Tibial artery (tissue), 4 donors: ENCODE measurements at regions not wholly inside any gene's neighbourhood (a gene's known extent, or its start where the extent isn't known, plus 50 kb on each side); places are given as distances from the start of the nearest gene placed in this dataset.

Experiments used
- DNase-seq, 2 donors: peaks; one replicate each; pipeline ENCODE4 v3.0.0-alpha.2; 2019
- H3K27ac ChIP-seq, 2 donors: fragments of 200-600 bp; sonication (generic) in 1 of 2; 1 replicate in 1 of 2; 2 replicates in 1 of 2; pipeline ENCODE4 v1.5.1; 2018 to 2019; ENCODE audit warnings: mild to moderate bottlenecking in 1 of 2
- H3K27me3 ChIP-seq, 2 donors: fragments of 200-600 bp; sonication (generic) in 1 of 2; one replicate each; pipeline versions ENCODE4 v1.5.1 to v1.6.0; 2016 to 2019
- H3K36me3 ChIP-seq, 3 donors: fragments of 200-600 bp; sonication (generic) in 2 of 3; one replicate each; pipeline ENCODE4 v1.5.1; 2016 to 2019; ENCODE audit warnings: mild to moderate bottlenecking in 2 of 3
- H3K4me1 ChIP-seq, 4 donors: fragments of 200-600 bp; sonication (generic) in 2 of 4; 1 replicate in 3 of 4; 2 replicates in 1 of 4; pipeline ENCODE4 v1.5.1; 2016 to 2019
- H3K4me3 ChIP-seq, 2 donors: fragments of 200-600 bp; sonication (generic) in 1 of 2; 1 replicate in 1 of 2; 2 replicates in 1 of 2; pipeline ENCODE4 v1.5.1; 2018 to 2019; ENCODE audit warnings: mild to moderate bottlenecking in 2 of 2
- H3K9me3 ChIP-seq, 3 donors: fragments of 200-600 bp; sonication (generic) in 1 of 3; one replicate each; pipeline ENCODE4 v1.5.1; 2016 to 2019
- intact Hi-C: fragments of 100-400 bp; cut with DNase I; formaldehyde crosslinking; loops from one replicate; pipeline ENCODE4 v1.15.0; 2023; ENCODE audit warnings: low total_unique reads
- TF ChIP-seq, protein P1 (sequence below), 2 experiments: fragments of 200-600 bp in 1 of 2; fragments of 450-650 bp in 1 of 2; IDR thresholded peaks; one replicate each; pipeline ENCODE4 v1.5.1; 2017 to 2019; ENCODE audit warnings: antibody characterized with exemption in 2 of 2, mild to moderate bottlenecking in 1 of 2, moderate library complexity in 1 of 2

- no peak overlapping the region for H3K27ac ChIP-seq
- intact Hi-C loops: no loop called here
- H3K36me3 ChIP-seq: no peaks in the 10 kb centered on the region
- H3K4me1 ChIP-seq: no peaks in the 10 kb centered on the region
- no peaks in the 10 kb centered on the region for H3K9me3 ChIP-seq
- DNase-seq: no peak
- TF ChIP-seq, protein P1, sequence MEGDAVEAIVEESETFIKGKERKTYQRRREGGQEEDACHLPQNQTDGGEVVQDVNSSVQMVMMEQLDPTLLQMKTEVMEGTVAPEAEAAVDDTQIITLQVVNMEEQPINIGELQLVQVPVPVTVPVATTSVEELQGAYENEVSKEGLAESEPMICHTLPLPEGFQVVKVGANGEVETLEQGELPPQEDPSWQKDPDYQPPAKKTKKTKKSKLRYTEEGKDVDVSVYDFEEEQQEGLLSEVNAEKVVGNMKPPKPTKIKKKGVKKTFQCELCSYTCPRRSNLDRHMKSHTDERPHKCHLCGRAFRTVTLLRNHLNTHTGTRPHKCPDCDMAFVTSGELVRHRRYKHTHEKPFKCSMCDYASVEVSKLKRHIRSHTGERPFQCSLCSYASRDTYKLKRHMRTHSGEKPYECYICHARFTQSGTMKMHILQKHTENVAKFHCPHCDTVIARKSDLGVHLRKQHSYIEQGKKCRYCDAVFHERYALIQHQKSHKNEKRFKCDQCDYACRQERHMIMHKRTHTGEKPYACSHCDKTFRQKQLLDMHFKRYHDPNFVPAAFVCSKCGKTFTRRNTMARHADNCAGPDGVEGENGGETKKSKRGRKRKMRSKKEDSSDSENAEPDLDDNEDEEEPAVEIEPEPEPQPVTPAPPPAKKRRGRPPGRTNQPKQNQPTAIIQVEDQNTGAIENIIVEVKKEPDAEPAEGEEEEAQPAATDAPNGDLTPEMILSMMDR (IDR thresholded peaks at IDR 0.05): no peak
- no peaks in the 10 kb centered on the region for H3K27me3 ChIP-seq
- H3K4me3 ChIP-seq: no peak overlapping the region
Measured at GRCh38 chr3:96007650-96008195, 806.7 kb upstream of the EPHA6 start.

DNA sequence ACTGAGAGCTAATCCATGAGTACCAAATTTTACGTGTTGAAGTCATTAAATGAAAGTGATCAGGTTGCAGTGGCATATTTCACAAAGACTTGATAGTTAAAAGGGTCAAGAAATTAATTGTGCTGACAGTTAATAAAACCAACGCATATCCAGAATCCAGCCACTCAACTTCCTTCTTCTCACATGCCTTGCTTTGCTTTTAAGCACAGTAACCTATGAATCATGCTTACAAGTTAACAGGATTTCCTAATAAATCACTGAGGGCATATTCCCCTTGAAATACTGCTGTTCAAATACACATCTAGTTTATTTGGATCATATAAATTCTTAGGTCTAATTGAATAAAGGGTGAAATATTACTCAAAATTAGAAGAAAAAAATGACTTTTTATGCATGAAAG, 801.5 kb upstream of the EPHA6 start:
- no peak for DNase-seq
- no peaks in the 10 kb centered on the region for H3K9me3 ChIP-seq
- H3K36me3 ChIP-seq: no peaks in the 10 kb centered on the region
- no peaks in the 10 kb centered on the region for H3K4me1 ChIP-seq
- H3K4me3 ChIP-seq: no peak overlapping the region
- TF ChIP-seq, protein P1 (IDR thresholded peaks at IDR 0.05): no peak
- H3K27ac ChIP-seq: no peak overlapping the region
- intact Hi-C loops: no loop called here
- H3K27me3 ChIP-seq: no peaks in the 10 kb centered on the region

DNA sequence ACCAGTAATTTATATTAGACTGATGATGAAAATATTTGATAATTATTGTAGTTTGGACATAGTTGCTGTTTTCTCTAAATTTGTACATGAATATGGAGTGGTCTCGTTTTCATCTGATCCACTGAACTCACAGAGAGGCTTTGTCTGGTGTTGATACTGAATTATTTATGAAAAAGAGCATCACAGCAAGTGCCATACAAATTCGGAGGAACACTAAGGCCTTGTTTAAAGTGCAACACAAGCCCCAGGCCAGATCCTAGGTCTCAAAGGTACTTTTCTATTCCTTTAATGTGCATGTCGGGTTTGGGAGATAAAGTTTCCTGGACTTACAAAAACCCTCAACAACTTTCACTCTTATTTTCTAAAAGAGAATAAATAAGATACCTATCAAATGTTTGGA, 796.8 kb upstream of the EPHA6 start:
- no peak for DNase-seq
- Histone ChIP-seq H3K36me3 (no peaks in the 10 kb centered on the region), H3K27me3 (no peaks in the 10 kb centered on the region), H3K4me1 (no peaks in the 10 kb centered on the region), H3K9me3 (no peaks in the 10 kb centered on the region), H3K4me3 (no peak overlapping the region), H3K27ac (no peak overlapping the region)
- intact Hi-C loops: no loop called here
- TF ChIP-seq, protein P1 (IDR thresholded peaks at IDR 0.05): no peak

DNA sequence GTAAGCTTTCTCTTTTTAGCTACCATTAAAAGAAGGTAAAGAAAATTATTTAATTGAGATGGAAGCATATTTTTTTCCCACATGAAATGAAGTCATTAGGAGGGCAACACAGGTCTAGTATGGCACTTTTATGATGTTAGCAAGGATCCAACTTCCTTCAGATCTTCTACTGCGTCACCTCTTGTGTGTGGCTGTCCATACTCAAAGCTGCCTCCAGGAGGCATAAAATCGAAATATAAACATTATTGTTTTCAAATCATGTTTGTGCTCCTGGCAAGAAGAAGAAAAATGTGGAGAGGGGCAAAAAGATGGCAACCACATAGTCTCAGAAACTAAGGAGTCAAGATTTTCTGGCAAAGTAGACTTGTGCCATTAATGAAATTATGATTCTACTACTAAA, 791.7 kb upstream of the EPHA6 start:
- Histone ChIP-seq H3K27me3 (no peaks in the 10 kb centered on the region), H3K36me3 (no peaks in the 10 kb centered on the region), H3K4me1 (no peaks in the 10 kb centered on the region), H3K27ac (no peak overlapping the region), H3K4me3 (no peak overlapping the region), H3K9me3 (no peaks in the 10 kb centered on the region)
- TF ChIP-seq, protein P1 (IDR thresholded peaks at IDR 0.05): no peak
- intact Hi-C loops: no loop called here
- DNase-seq: no peak

DNA sequence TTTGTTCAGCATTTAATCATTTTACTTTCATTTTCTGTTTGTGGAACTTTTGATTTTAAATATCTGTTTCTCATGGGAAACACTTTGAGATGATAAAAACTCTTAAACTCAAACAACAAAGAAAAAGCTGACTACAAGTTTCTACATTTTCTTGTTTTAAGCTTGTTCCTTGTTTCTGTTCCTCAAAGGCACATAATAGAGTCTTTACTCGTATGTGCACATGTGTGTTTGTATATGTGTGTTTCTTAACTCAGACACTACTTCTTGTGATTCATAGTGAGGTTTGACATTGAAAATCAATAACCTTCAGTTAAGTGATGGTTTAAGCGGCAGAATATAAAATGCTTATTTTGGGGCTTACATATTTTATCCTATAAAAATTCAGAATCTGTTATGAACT, 786.7 kb upstream of the EPHA6 start:
- Histone ChIP-seq H3K4me1 (no peaks in the 10 kb centered on the region), H3K9me3 (no peaks in the 10 kb centered on the region), H3K36me3 (no peaks in the 10 kb centered on the region), H3K4me3 (no peak overlapping the region), H3K27ac (no peak overlapping the region), H3K27me3 (no peaks in the 10 kb centered on the region)
- intact Hi-C loops: no loop called here
- no peak for DNase-seq
- TF ChIP-seq, protein P1 (IDR thresholded peaks at IDR 0.05): no peak

GRCh38 chr3:96039632-96040031, 774.8 kb upstream of the EPHA6 start:
- H3K27ac ChIP-seq: no peak overlapping the region
- no peak overlapping the region for H3K4me3 ChIP-seq
- no peak for DNase-seq
- no peaks in the 10 kb centered on the region for H3K4me1 ChIP-seq
- no peaks in the 10 kb centered on the region for H3K36me3 ChIP-seq
- H3K27me3 ChIP-seq: no peaks in the 10 kb centered on the region
- intact Hi-C loops: no loop called here
- TF ChIP-seq, protein P1 (IDR thresholded peaks at IDR 0.05): no peak
- no peaks in the 10 kb centered on the region for H3K9me3 ChIP-seq
